ENCODE measurements at regions not wholly inside any gene's neighbourhood (a gene's known extent, or its start where the extent isn't known, plus 50 kb on each side); places are given as distances from the start of the nearest gene placed in this dataset.

GRCh38 chr18:78376046-78376445 lies 603.6 kb upstream of the SALL3 start:
- no peak for TF ChIP-seq CTCF (IDR thresholded peaks at IDR 0.05)
- no peak overlapping the region for H3K27ac ChIP-seq
- no peak for ATAC-seq
- intact Hi-C loops (cut with DNase I): no loop called here
- no peak for DNase-seq
- no peaks in the 10 kb centered on the region for H3K4me1 ChIP-seq
- H3K36me3 ChIP-seq: no peaks in the 10 kb centered on the region
- no peaks in the 10 kb centered on the region for H3K9me3 ChIP-seq
- H3K4me3 ChIP-seq: no peak overlapping the region
- no peaks in the 10 kb centered on the region for H3K27me3 ChIP-seq (ENCODE audit: low read depth)

GRCh38 chr18:78378403-78378802 lies 601.2 kb upstream of the SALL3 start:
- no peak for DNase-seq
- Histone ChIP-seq H3K27ac (no peak overlapping the region), H3K27me3 (ENCODE audit: low read depth) (no peaks in the 10 kb centered on the region), H3K9me3 (no peaks in the 10 kb centered on the region), H3K4me1 (no peaks in the 10 kb centered on the region), H3K36me3 (no peaks in the 10 kb centered on the region), H3K4me3 (no peak overlapping the region)
- ATAC-seq: no peak
- intact Hi-C loops (cut with DNase I): no loop called here
- no peak for TF ChIP-seq CTCF (IDR thresholded peaks at IDR 0.05)

- Histone ChIP-seq H3K27ac (no peak overlapping the region), H3K4me3 (no peak overlapping the region), H3K27me3 (ENCODE audit: low read depth) (no peaks in the 10 kb centered on the region), H3K36me3 (no peaks in the 10 kb centered on the region), H3K9me3 (no peaks in the 10 kb centered on the region), H3K4me1 (no peaks in the 10 kb centered on the region)
- intact Hi-C loops (cut with DNase I): no loop called here
- no peak for TF ChIP-seq CTCF (IDR thresholded peaks at IDR 0.05)
- no peak for ATAC-seq
- DNase-seq: no peak
Measured at GRCh38 chr18:78378983-78379382, 600.6 kb upstream of the SALL3 start.

GRCh38 chr18:78390348-78390951 lies 589.2 kb upstream of the SALL3 start:
- no peaks in the 10 kb centered on the region for H3K36me3 ChIP-seq
- DNase-seq (no peak), ATAC-seq (peak in 1 of 2 donors; percentile 29)
- no peaks in the 10 kb centered on the region for H3K9me3 ChIP-seq
- no peak overlapping the region for H3K27ac ChIP-seq
- no peak for TF ChIP-seq CTCF (IDR thresholded peaks at IDR 0.05)
- H3K4me1 ChIP-seq: no peaks in the 10 kb centered on the region
- no peaks in the 10 kb centered on the region for H3K27me3 ChIP-seq (ENCODE audit: low read depth)
- intact Hi-C loops (cut with DNase I): no loop called here
- no peak overlapping the region for H3K4me3 ChIP-seq

GRCh38 chr18:78390952-78391348 lies 588.7 kb upstream of the SALL3 start:
- DNase-seq (no peak), ATAC-seq (peak in 1 of 2 donors; percentile 22)
- Histone ChIP-seq H3K4me3 (no peak overlapping the region), H3K36me3 (no peaks in the 10 kb centered on the region), H3K9me3 (no peaks in the 10 kb centered on the region), H3K27me3 (ENCODE audit: low read depth) (no peaks in the 10 kb centered on the region), H3K27ac (no peak overlapping the region), H3K4me1 (no peaks in the 10 kb centered on the region)
- intact Hi-C loops (cut with DNase I): no loop called here
- TF ChIP-seq CTCF (IDR thresholded peaks at IDR 0.05): no peak

Data from lower lobe of right lung (tissue), 2 donors.